ENCODE measurements at regions not wholly inside any gene's neighbourhood (a gene's known extent, or its start where the extent isn't known, plus 50 kb on each side); places are given as distances from the start of the nearest gene placed in this dataset.
A peak's percentile ranks its signal among the peaks of the same experiment; 100 is the strongest.

- DNase-seq (ENCODE audit: low read depth) = no peak
These were observed 250.9 kb downstream of the QKI start for GRCh38 chr6:163665464-163665863.

DNA sequence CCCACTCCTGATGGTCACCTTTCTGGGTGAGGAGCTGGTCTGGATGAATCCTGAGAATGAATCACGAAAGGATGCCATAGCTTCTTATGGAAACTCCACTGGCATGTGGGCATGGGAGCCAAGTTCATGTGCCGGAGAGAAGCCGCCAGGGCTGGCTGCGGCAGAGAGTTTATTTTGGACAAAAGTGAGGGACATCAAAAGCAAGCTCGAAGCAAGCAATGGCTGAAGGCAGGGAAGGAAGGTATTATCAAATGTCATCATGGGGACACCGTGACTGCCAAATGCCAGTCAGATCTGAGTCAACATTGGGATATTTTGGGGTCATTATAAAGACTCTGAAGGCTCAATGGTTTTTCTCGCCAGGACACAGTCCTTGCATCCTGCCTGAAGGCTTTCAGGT is 249.1 kb downstream of the QKI start:
- no peak for DNase-seq (ENCODE audit: low read depth)

GRCh38 chr6:163662604-163663225 is 248.2 kb downstream of the QKI start:
- DNase-seq (ENCODE audit: low read depth) = no peak

GRCh38 chr6:163661272-163661671 is 246.8 kb downstream of the QKI start:
- no peak for DNase-seq (ENCODE audit: low read depth)

- DNase-seq (ENCODE audit: low read depth) = no peak
These were observed 245.3 kb downstream of the QKI start for GRCh38 chr6:163659803-163660202.

DNA sequence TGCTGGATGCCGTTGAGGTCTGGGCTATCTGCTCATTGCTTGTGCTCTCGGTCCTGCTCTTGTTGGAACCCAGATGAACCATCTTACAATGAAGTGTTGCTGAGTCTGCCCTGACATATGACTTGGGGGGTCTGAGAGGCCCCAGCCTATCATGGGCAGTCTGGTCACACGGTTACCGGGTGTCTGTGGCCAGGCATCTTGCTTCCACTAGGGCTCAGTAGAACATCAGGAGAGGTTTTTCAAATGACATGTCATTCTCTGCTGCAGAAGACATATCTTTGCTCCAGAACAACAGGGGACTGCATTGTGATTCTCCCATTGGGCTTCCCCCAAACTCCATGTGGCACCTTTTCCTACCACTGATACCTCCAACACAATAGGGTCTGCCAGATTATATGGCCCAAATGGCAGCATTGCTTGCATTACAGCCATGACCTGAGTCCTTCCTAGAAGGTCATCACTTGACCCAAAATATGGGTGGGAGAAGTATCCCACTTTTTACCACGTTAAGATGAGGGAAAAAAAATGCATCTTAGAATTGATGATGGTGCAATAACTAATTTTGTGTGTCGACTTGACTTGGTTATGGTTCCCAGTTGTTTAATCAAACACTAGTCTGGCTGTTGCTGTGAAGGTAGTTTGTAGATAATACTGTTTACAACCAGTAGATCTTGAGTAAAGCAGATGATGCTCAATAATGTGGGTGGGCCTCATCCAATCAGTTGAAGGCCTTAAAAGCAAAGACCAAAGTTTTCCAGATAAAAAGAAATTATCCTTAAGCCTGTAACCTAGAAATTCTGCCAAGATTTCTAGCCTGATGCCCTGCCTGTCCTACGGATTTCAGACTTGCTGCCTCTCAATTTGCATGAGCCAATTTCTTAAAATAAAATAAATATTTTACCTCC is 241.0 kb downstream of the QKI start:
- no peak for DNase-seq (ENCODE audit: low read depth)

- no peak for DNase-seq (ENCODE audit: low read depth)
These were observed 237.6 kb downstream of the QKI start for GRCh38 chr6:163651915-163652668.

- DNase-seq (ENCODE audit: low read depth) = no peak
These were observed 236.9 kb downstream of the QKI start for GRCh38 chr6:163651426-163651825.

DNA sequence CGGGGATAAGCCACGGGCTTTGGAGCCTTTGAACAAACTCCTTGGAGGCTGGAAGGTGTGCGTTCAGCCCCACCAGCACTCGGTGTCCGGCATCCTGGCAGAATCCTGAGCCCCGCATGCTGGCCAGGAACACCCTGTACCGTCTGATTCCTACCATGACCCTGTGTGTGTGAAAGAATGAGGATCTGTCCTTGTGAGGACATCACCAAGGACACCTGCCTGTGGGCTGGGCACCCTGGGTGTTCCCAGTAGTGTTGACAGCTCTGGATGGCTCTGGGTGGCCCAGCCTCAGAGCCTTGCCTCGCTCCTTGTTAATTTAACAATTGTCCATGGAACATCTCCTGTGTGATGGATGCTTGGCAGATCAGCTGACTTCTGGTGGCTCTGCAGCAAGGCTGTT is 234.3 kb downstream of the QKI start:
- DNase-seq (ENCODE audit: low read depth) = no peak

- DNase-seq (ENCODE audit: low read depth) = no peak
These were observed 233.1 kb downstream of the QKI start for GRCh38 chr6:163647624-163648023.

- no peak for DNase-seq (ENCODE audit: low read depth)
These were observed 232.3 kb downstream of the QKI start for GRCh38 chr6:163646866-163647265.

DNA sequence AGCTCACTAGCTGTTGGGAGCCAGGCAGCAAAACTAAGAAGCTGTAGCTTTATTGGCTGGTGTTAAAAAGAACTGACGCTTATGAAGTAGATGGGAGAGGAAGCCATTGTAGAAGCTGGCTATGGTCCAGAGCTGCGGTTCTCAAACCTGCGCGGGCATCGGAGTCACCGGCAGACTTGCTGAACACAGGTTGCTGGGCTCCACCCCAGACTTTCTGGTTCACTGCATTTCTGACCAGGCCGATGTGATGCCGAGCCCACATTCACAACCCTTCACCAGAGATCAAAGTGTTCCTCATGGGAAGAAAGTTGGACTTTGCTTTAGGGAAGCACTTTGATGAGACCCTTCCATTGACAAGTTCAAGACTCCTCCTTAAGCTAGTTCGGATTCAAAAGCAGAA is 231.6 kb downstream of the QKI start:
- peak; percentile 65 for DNase-seq (ENCODE audit: low read depth)

GRCh38 chr6:163645560-163645959 is 231.0 kb downstream of the QKI start:
- peak; percentile 61 for DNase-seq (ENCODE audit: low read depth)

DNA sequence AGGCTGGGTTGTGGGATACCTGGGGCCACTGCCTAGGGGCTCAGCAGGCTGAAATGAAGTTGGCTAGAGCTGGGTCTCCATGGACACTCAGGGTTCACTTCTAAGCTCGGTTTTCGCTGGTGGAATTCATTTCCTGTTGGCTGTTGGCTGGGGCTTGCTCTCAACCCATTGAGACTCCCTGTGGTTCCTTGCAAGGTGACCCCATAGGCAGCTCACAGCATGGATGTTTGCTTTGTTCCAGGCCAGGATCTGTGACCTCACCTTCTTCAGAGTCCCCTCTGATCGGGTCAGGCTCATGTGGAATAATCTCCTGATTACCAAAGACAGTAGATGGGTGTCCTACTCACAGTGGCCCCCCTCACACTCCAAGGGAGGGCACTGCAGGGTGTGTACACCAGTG is 229.3 kb downstream of the QKI start:
- no peak for DNase-seq (ENCODE audit: low read depth)

GRCh38 chr6:163641706-163642105 is 227.2 kb downstream of the QKI start:
- DNase-seq (ENCODE audit: low read depth) = no peak

DNA sequence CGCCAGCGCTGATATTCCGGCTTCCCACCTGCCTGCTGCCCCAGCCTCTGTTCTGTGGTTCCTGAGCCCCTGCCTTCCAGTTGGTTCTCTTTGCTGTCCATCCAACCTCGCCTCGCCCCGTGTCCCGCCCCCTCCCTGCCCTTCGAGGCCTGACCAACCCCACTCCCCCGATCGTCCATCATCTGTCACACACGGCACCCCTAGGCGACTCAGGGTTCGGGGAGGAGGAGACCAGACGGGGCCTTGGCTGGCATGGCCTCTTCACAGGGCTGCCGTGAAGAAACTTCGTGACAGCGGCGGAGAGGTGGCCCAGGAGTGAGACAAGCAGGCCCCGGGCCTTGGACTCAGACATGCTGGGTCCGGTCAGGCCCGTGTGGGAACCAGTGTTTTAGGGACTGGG is 226.1 kb downstream of the QKI start:
- no peak for DNase-seq (ENCODE audit: low read depth)

GRCh38 chr6:163637524-163637923 is 223.0 kb downstream of the QKI start:
- DNase-seq (ENCODE audit: low read depth) = no peak

DNA sequence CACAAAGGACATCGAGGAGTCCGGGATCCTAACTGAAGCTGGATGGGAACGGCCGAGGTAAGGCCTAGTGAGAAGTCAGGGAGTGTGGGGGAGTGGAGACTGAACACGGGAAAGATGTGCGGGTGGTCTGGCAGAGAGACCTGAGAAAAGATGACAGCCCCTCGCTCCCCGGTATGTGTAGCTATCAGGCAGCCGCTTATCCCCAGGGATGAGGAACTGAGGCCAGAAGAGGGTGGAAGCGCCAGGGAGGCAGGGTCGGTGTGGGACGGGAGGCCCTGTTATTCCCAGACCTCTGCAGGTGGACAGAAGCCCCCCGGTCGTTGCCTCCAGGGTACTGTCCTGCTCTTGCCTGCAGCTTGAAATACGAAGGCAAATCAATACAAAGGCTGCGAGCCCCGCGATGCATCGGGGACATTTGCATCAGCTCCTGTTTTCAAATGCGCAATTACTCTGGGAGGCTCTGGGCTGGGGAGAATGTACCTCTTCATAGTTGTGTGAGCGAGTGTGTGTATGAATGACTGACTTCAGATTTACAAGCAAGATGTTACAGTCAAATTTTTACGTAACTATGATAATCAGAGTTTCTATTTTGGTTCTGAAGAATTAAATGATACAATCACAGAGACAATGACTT is 221.3 kb downstream of the QKI start:
- no peak for DNase-seq (ENCODE audit: low read depth)

GRCh38 chr6:163635315-163635714 is 220.8 kb downstream of the QKI start:
- DNase-seq (ENCODE audit: low read depth) = no peak

DNA sequence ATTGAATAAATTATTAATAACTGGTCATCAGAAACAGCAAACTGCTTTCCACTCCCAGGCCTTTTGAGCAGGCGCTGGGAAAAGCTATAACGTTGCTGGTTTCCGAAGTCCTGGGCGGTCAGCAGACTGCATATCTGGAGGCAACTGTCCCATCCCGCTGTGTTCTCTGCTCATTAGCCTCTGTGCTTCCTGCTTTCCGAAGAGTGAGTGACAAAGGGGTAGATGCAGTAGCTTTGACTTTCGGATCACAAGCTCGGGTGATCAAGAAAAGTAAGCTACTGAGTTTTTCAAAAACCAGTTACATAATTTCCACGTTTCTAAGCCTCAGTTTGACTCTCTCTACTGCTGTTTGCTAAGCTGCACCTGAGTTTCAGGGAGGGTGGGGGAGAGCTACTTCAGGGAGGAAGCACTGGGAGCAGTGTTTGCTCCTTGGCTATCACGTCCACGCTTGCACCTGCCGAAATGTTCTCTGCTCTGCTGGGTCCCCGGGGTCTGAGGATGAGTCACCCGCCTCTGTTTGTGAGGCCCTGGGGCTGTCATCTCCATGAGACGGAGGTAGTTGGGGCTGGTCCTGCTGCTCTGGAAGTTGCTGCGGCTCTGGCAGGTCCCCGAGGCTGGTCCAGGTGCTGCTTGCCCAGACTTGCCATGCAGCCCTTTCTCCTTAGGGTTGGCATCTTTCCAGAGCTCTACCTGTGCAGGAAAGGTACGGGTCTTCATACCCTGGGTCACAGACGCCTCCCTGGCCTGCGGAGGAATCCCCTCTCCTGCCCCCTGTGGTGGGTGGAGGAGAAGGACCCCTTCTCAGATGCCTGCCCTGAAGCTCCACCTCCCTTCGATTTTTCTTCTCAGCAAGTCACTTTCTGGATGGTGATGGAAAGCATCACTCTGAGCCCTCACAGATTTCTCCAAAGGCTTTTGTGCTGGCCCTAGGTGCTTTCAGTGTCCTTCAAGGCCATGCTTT is 220.0 kb downstream of the QKI start:
- DNase-seq (ENCODE audit: low read depth) = no peak

DNA sequence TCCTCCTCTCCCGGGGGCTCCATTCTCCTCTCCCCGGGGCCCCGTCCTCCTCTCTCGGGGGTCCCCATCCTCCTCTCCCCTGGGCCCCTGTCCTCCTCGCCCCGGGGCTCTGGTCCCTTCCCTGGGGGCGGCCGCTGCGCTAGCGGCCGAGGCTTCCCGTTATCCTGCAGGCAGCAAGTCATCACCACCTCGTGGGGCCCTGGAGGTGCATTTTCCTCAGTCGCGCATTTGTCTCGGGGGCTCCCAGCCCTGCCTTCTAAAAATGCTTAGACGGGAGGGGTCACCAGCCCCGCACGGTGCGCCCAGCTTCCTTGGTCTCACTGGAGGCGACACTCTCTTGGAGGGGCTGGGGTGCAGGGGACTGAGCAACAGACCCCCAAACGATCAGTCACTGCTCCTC is 216.5 kb downstream of the QKI start:
- no peak for DNase-seq (ENCODE audit: low read depth)

All from renal cortical epithelial cell (primary cell).